ENCODE measurements at regions not wholly inside any gene's neighbourhood (a gene's known extent, or its start where the extent isn't known, plus 50 kb on each side); places are given as distances from the start of the nearest gene placed in this dataset.

GRCh38 chr1:56304975-56305374 is 274.4 kb downstream of the PLPP3 start:
- ATAC-seq: no peak

- ATAC-seq: no peak
Observed at GRCh38 chr1:56303805-56304204, 275.6 kb downstream of the PLPP3 start.

GRCh38 chr1:56302878-56303277 is 276.5 kb downstream of the PLPP3 start:
- no peak for ATAC-seq

GRCh38 chr1:56301791-56302190 is 277.6 kb downstream of the PLPP3 start:
- no peak for ATAC-seq

- no peak for ATAC-seq
Observed at GRCh38 chr1:56300836-56301235, 278.5 kb downstream of the PLPP3 start.

- ATAC-seq: no peak
Observed at GRCh38 chr1:56298866-56299265, 280.5 kb downstream of the PLPP3 start.

GRCh38 chr1:56297904-56298303 is 281.5 kb downstream of the PLPP3 start:
- no peak for ATAC-seq

GRCh38 chr1:56297208-56297607 is 282.2 kb downstream of the PLPP3 start:
- no peak for ATAC-seq

- ATAC-seq: no peak
Observed at GRCh38 chr1:56295949-56296929, 283.1 kb downstream of the PLPP3 start.

- no peak for ATAC-seq
Observed at GRCh38 chr1:56291374-56291919, 287.9 kb downstream of the PLPP3 start.

GRCh38 chr1:56289260-56289659 is 290.1 kb downstream of the PLPP3 start:
- ATAC-seq: no peak

GRCh38 chr1:56287721-56288120 is 291.6 kb downstream of the PLPP3 start:
- no peak for ATAC-seq

- ATAC-seq: no peak
Observed at GRCh38 chr1:56286956-56287355, 292.4 kb downstream of the PLPP3 start.

GRCh38 chr1:56286506-56286905 is 292.9 kb downstream of the PLPP3 start:
- ATAC-seq: no peak

- no peak for ATAC-seq
Observed at GRCh38 chr1:56285554-56286402, 293.6 kb downstream of the PLPP3 start.

- no peak for ATAC-seq
Observed at GRCh38 chr1:56284928-56285327, 294.4 kb downstream of the PLPP3 start.

GRCh38 chr1:56278061-56278460 is 301.3 kb downstream of the PLPP3 start:
- no peak for ATAC-seq

GRCh38 chr1:56268519-56269140 is 310.7 kb downstream of the PLPP3 start:
- ATAC-seq: no peak

- no peak for ATAC-seq
Observed at GRCh38 chr1:56267611-56268010, 311.8 kb downstream of the PLPP3 start.

- ATAC-seq: no peak
Observed at GRCh38 chr1:56266359-56266758, 313.0 kb downstream of the PLPP3 start.

- ATAC-seq: no peak
Observed at GRCh38 chr1:56265216-56265615, 314.1 kb downstream of the PLPP3 start.

GRCh38 chr1:56263908-56264307 is 315.5 kb downstream of the PLPP3 start:
- no peak for ATAC-seq

GRCh38 chr1:56258371-56258770 is 321.0 kb downstream of the PLPP3 start:
- no peak for ATAC-seq
